ENCODE measurements at regions not wholly inside any gene's neighbourhood (a gene's known extent, or its start where the extent isn't known, plus 50 kb on each side); places are given as distances from the start of the nearest gene placed in this dataset.

DNA sequence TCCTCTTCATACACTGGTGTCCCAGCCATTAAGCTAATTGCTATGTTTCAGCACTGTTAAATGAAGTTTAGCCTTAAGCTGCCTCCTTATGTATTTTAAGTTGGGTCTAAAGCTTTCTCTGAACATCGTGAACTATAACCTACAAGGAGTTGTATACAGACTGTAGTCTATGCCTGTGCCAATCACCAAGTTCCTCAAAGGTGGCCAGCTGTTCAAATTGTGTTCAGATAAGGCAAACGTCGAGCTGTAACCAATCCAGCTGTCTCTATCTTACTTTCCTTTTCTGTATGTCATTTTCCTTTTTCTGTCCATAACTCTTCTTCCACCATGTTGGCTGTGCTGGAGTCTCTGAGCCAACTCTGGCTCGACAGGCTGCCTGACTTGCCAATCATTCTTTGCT is 199.6 kb downstream of the OGFRL1 start:
- DNase-seq (no peak), ATAC-seq (no peak)
- Mint-ChIP-seq H3K36me3 (no peaks in the 10 kb centered on the region), H3K27me3 (peaks cover 4% of the 10 kb centered on the region), H3K4me1 (no peaks in the 10 kb centered on the region), H3K4me3 (no peak overlapping the region), H3K9me3 (ENCODE audit: low read depth) (no peaks in the 10 kb centered on the region), H3K27ac (no peak overlapping the region)
- CTCF ChIA-PET, result no interaction called here

DNA sequence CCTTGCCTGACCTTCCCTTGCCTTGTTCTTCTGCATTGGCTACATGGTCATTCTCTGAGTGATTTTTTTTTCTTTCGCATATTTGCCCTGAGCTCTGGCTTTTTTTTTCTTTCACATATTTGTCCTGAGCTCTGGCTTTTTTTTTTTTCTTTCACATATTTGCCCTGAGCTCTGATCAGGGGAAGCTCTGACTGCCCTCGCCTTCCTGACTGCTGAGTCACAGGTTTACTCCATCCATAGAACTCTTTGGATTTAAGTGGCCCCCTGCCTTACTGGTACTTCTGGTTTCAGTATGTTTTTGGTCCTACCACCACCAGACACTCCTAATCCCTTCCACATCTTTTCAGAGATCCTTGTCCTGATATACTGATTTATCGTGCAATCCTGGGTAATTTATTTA is 201.1 kb downstream of the OGFRL1 start:
- Mint-ChIP-seq H3K27me3 (peaks cover 10% of the 10 kb centered on the region), H3K36me3 (no peaks in the 10 kb centered on the region), H3K4me1 (no peaks in the 10 kb centered on the region), H3K27ac (no peak overlapping the region), H3K4me3 (no peak overlapping the region), H3K9me3 (ENCODE audit: low read depth) (no peaks in the 10 kb centered on the region)
- CTCF ChIA-PET, result no interaction called here
- ATAC-seq, result no peak
- DNase-seq, result no peak

DNA sequence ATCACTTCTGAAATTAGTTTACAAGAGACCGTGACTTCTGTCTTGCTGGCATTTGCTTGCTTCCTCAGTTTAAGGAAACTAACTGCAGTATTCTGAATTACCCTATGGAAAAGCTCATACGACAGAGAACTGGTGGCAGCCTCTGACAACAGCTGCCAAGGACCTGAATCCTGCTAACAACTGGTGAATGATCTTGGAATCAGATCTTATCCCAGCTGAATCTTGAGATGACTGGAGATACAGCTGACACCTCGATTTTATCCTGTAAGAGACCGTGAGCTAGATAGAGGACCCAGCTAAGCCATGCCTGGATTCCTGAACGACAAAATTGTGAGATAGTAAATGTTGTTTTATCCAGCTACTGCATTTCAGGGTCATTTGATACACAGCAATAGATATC is 202.3 kb downstream of the OGFRL1 start:
- CTCF ChIA-PET, result no interaction called here
- no peak for ATAC-seq
- H3K27me3 Mint-ChIP-seq, result peaks cover 10% of the 10 kb centered on the region

DNA sequence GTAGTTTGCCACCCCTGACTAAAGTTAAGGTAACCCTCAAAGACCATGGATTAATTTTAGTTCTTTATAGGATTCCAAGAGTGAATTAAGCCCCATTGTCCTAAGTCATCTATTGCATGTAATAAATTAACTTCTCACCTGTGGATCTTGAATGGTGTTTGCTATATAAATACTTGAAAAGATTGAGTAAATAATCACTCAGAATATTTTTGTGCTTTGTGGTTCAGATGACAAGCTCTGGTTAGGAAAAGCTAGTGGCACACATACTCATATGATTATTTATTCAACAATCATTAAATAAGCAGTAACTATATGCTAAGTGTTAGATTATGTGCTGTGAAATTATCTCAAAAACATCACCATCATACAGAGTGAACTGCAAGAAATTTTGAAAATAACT is 203.2 kb downstream of the OGFRL1 start:
- CTCF ChIA-PET, result no interaction called here
- Mint-ChIP-seq H3K9me3 (ENCODE audit: low read depth) (no peaks in the 10 kb centered on the region), H3K36me3 (no peaks in the 10 kb centered on the region), H3K4me1 (peaks cover 4% of the 10 kb centered on the region), H3K4me3 (no peak overlapping the region), H3K27ac (no peak overlapping the region), H3K27me3 (peaks cover 10% of the 10 kb centered on the region)
- no peak for DNase-seq
- ATAC-seq, result no peak

More for the DNA sequence above, 202.3 kb downstream of the OGFRL1 start:
- H3K36me3 Mint-ChIP-seq, result no peaks in the 10 kb centered on the region
- H3K4me1 Mint-ChIP-seq, result peaks cover under 1% of the 10 kb centered on the region
- no peak overlapping the region for H3K4me3 Mint-ChIP-seq
- H3K9me3 Mint-ChIP-seq (ENCODE audit: low read depth), result no peaks in the 10 kb centered on the region
- no peak overlapping the region for H3K27ac Mint-ChIP-seq
- DNase-seq, result no peak

DNA sequence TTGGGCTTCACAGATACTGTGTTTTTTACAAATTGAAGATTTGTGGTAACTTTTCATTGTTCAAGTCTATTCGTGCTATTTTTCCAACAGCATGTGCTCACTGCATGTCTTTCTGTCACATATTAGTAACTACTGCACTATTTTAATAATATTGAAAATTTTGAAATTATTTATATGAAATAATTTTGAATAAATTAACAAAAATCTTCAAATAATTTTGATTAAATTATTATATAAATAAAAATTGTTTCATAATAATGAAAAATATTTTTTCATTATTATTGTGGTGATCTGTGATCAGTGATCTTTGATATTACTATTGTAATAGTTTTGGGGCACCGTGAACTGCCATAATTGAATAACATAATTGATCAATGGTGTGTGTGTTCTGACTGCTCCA is 204.1 kb downstream of the OGFRL1 start:
- H3K4me3 Mint-ChIP-seq, result no peak overlapping the region
- H3K9me3 Mint-ChIP-seq (ENCODE audit: low read depth), result no peaks in the 10 kb centered on the region
- DNase-seq, result no peak
- peaks cover 4% of the 10 kb centered on the region for H3K4me1 Mint-ChIP-seq
- CTCF ChIA-PET, result no interaction called here
- H3K27ac Mint-ChIP-seq, result no peak overlapping the region
- ATAC-seq, result no peak
- H3K36me3 Mint-ChIP-seq, result no peaks in the 10 kb centered on the region
- H3K27me3 Mint-ChIP-seq, result peaks cover 10% of the 10 kb centered on the region

DNA sequence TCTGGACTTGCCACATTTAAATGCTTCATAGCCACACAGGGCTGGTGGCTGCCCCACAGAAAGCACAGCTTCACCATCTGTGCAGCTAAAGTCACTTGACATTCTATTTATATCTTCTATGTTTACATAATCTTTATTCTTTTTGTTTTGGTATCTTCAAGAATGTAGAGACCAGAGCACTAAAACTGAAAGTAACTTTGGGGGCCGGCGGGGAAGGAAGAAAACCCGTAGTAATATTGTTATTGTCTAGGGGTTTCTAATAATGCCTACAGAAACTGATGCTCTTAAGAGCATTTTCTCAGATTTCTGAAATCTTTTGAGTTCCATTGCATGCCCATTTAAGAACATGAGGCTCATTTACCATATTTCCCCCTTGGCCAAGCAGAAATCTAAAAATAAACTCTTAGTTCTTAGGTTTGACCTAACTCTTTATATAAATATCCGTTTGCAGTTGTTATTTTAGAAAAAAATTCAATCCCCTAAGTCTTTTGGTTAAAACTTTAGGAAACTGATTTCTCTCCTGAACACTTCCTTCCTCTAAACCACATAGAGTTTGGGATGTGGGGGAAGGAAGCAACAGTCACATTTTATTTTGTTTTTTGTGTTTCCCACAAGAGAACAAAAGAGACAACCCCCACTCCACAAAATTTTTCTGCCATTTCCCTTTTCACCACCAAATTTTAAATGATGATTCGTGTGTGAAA is 207.6 kb downstream of the OGFRL1 start:
- Mint-ChIP-seq H3K27ac (no peak overlapping the region), H3K27me3 (peaks cover 6% of the 10 kb centered on the region), H3K36me3 (no peaks in the 10 kb centered on the region), H3K9me3 (ENCODE audit: low read depth) (no peaks in the 10 kb centered on the region), H3K4me1 (peaks cover 4% of the 10 kb centered on the region), H3K4me3 (peak overlapping the region; percentile 51)
- ATAC-seq (peak; percentile 53), DNase-seq (peak; percentile 42)
- CTCF ChIA-PET, result no interaction called here

DNA sequence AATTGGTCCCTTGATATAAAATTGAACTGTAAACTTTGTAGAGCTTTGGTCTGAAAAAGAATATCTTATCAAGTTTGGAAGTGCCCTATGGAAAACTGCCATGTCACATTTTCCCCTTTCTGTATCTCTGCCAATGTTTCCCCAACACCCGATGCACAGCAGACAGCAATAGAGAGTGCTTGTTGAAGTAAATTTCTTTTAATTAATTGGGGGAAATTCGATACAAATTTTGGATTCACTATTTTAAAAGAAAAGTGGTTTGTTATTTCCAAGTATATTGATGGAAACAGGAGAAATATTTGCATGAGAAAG is 208.1 kb downstream of the OGFRL1 start:
- no peaks in the 10 kb centered on the region for H3K9me3 Mint-ChIP-seq (ENCODE audit: low read depth)
- peaks cover 4% of the 10 kb centered on the region for H3K4me1 Mint-ChIP-seq
- ATAC-seq (no peak), DNase-seq (no peak)
- CTCF ChIA-PET, result no interaction called here
- no peaks in the 10 kb centered on the region for H3K36me3 Mint-ChIP-seq
- peaks cover 6% of the 10 kb centered on the region for H3K27me3 Mint-ChIP-seq
- H3K4me3 Mint-ChIP-seq, result no peak overlapping the region
- no peak overlapping the region for H3K27ac Mint-ChIP-seq

DNA sequence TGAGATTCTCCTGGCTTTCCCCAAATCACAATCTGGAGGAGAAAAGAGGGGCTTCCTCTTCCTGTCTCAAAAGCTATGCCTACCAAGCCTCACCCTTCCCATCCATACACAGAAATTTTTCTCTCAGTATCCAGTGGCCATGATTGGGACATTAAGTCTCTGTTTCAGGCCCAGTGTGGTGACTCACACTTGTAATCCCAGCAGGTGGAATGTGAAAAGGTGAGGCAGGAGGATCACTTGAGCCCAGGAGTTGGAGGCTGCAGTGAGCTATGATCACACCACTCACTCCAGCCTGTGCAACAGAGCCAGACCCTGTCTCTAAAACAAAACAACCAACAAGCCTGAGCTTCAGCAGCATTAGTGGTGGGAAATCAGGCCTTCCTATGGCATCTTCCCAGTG is 210.0 kb downstream of the OGFRL1 start:
- CTCF ChIA-PET, result no interaction called here
- no peak for ATAC-seq

DNA sequence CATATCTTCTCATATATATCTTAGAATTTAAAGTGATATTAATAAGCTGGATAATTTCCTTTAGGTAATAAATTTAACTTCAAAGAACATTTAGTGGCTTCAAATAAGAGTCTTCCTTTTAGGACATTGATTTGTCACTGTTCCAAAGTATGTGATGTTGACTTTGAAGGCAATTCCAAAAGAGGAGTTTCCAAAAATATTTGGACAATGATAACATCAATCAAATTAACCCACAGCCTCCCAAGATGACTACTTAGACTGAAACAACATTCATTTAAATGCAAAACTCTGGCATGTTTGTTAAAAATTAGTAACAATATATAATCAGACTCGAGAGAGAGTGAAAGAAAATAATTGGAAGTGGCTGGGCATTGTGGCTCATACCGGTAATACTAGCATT is 211.1 kb downstream of the OGFRL1 start:
- Mint-ChIP-seq H3K36me3 (no peaks in the 10 kb centered on the region), H3K27ac (no peak overlapping the region)
- CTCF ChIA-PET, result interaction anchor here (1.4 kb wide), 1 partner anchor 23 kb away, joined by 3 read pairs; no protein-coding TSS in a partner anchor

More for the DNA sequence above, 210.0 kb downstream of the OGFRL1 start:
- Mint-ChIP-seq H3K27ac (no peak overlapping the region), H3K4me3 (no peak overlapping the region), H3K36me3 (no peaks in the 10 kb centered on the region), H3K4me1 (peaks cover 4% of the 10 kb centered on the region), H3K9me3 (ENCODE audit: low read depth) (no peaks in the 10 kb centered on the region), H3K27me3 (peaks cover 9% of the 10 kb centered on the region)
- no peak for DNase-seq

DNA sequence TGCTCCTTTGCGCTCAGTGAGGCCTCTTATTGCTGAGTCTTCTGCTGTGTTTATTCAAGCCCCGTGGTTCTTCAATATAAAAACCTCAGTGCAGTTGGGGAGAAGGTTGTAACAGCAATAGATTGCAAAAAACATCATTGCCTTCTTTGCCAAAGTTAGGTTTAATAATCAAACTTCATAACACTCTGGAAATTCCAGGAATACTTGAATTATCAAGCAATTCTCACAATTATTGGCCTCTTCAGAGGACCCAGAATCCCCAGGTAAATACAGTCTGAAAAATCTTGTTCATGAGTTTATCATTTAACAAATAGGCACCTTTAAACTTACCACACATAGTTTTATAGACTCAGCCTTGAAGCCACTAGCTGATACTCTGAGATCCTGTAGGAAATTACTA is 213.6 kb downstream of the OGFRL1 start:
- no peaks in the 10 kb centered on the region for H3K36me3 Mint-ChIP-seq
- CTCF ChIA-PET, result no interaction called here
- DNase-seq (no peak), ATAC-seq (no peak)
- H3K9me3 Mint-ChIP-seq (ENCODE audit: low read depth), result no peaks in the 10 kb centered on the region
- H3K27me3 Mint-ChIP-seq, result peaks cover 3% of the 10 kb centered on the region
- no peak overlapping the region for H3K27ac Mint-ChIP-seq
- H3K4me3 Mint-ChIP-seq, result no peak overlapping the region
- no peaks in the 10 kb centered on the region for H3K4me1 Mint-ChIP-seq

More for the DNA sequence above, 211.1 kb downstream of the OGFRL1 start:
- Mint-ChIP-seq H3K27me3 (peaks cover 3% of the 10 kb centered on the region), H3K9me3 (ENCODE audit: low read depth) (no peaks in the 10 kb centered on the region), H3K4me3 (no peak overlapping the region), H3K4me1 (peaks cover 4% of the 10 kb centered on the region)
- DNase-seq, result no peak
- no peak for ATAC-seq

DNA sequence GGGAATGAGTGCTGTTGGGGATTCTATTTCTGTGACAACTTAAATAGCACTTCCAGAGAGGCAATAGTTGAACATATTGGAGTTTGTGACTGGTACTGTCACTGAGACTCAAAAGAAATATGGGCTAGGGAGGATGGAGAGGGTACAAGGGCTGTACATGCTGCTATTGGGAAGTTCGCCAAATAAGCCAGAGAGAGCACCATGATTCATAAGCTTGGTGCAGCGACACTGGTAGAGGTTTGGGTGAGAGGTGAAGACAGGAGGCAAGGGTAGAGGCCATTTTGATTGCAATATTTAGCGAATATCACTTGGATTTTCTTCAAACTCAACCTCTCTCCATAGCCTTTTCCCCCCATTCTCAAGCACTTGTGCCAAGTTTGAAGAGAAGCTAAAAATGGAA is 214.3 kb downstream of the OGFRL1 start:
- Mint-ChIP-seq H3K36me3 (no peaks in the 10 kb centered on the region), H3K27me3 (peaks cover 3% of the 10 kb centered on the region)
- CTCF ChIA-PET, result interaction anchor here (1.2 kb wide), 1 partner anchor 9 kb away, joined by 3 read pairs; no protein-coding TSS in a partner anchor

DNA sequence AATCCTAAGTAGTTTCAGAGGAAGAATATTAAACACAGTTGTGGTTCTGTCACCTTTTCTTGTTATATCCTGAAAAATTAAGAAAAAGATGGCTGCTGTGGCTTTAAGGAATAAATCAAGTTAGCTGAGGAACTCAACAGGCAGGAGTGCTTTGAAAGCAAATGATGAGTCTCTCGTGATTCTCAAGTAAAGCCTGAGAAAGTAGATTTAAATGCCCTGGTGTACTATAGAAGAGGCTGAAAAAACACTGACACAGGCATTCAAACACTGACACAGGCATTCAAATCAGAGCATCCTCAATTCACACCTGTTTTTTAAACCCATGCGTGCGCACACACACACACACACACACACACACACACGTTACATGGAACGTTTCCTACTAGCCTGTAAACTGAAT is 218.6 kb downstream of the OGFRL1 start:
- CTCF ChIA-PET, result no interaction called here
- H3K4me3 Mint-ChIP-seq, result no peak overlapping the region
- ATAC-seq, result no peak
- H3K36me3 Mint-ChIP-seq, result no peaks in the 10 kb centered on the region
- H3K27ac Mint-ChIP-seq, result no peak overlapping the region
- H3K27me3 Mint-ChIP-seq, result no peaks in the 10 kb centered on the region
- no peaks in the 10 kb centered on the region for H3K4me1 Mint-ChIP-seq
- DNase-seq, result no peak
- H3K9me3 Mint-ChIP-seq (ENCODE audit: low read depth), result no peaks in the 10 kb centered on the region

More for the DNA sequence above, 214.3 kb downstream of the OGFRL1 start:
- Mint-ChIP-seq H3K9me3 (ENCODE audit: low read depth) (no peaks in the 10 kb centered on the region), H3K27ac (no peak overlapping the region), H3K4me3 (no peak overlapping the region), H3K4me1 (no peaks in the 10 kb centered on the region)
- ATAC-seq, result no peak
- no peak for DNase-seq

DNA sequence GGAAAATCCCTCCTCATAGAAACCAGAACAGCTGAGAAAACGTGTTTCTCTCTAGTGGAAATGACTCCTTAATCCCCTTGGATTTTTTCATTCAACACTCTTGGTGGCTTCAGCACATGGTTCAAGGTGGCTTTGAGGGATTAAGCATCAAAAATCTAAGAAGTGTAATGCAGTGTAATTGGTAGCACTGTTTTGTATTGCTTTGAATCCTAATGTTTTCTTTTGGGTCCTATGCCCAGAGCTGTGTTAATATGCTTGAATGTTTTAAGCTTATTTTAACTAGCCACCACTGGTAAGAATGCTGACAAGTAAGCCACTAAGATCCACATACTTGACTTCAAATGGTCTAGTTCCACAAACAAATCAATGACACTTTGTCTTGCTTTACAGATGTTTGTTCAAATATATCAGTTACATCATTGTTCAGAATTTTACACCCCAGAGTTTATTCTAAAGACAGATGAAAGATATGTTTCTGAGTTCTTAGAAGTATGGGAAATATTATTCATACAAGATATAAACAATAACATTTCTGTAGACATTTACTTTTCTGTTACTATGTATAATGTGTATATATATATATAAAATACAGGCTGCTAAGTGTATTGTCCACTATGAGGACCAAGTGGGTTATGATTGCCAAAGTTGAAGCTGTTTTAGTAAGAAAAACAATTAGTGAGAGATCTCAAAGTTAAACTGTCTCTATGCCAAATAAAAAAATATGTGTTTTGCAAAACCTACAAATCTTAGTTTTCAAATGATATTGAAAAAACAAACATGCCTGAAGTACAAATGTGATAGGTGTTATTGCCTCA is 220.8 kb downstream of the OGFRL1 start:
- Mint-ChIP-seq H3K4me3 (no peak overlapping the region), H3K4me1 (no peaks in the 10 kb centered on the region), H3K36me3 (no peaks in the 10 kb centered on the region), H3K27ac (no peak overlapping the region), H3K27me3 (no peaks in the 10 kb centered on the region), H3K9me3 (ENCODE audit: low read depth) (no peaks in the 10 kb centered on the region)
- no peak for ATAC-seq
- CTCF ChIA-PET, result no interaction called here
- DNase-seq, result no peak

DNA sequence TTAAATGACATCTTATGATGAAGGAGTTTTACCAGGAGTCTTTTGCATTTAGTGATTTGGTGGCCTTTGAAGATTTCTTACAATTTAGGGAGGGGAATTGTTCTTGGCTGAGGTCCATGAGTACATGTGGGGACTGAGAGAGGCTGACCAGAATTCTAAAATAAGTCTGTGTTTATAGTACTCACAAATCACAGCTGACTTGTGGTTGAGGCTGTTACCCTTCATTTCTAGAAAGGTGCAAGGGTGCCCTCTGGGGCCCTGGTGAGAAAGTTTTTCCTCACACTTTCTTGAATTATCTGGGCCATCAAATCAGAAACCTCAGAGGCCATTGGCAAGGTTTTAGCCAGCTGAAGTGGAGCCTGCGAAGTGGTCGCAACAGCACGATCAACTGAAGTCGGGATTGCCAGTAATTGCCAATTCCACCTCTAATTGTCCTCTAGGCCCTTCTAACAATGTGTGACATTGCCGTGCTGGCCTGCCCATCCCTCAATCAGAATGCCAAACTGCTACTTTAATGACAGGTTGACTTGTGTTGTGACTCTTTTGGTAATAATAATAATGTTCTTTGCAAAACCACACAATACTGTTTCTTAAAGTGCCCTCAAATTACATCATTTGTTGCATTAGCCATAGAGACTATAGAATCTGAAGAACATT is 221.6 kb downstream of the OGFRL1 start:
- no peak for ATAC-seq
- Mint-ChIP-seq H3K4me1 (no peaks in the 10 kb centered on the region), H3K4me3 (no peak overlapping the region), H3K27ac (no peak overlapping the region), H3K36me3 (no peaks in the 10 kb centered on the region), H3K9me3 (ENCODE audit: low read depth) (no peaks in the 10 kb centered on the region), H3K27me3 (no peaks in the 10 kb centered on the region)
- CTCF ChIA-PET, result no interaction called here
- no peak for DNase-seq

Data from activated CD8-positive, alpha-beta memory T cell treated with anti-CD3 and anti-CD28 coated beads, Interleukin-2, amount 10 ng/mL, durations not matched to agents 7 days and 5 days (primary cell).